ENCODE measurements at regions not wholly inside any gene's neighbourhood (a gene's known extent, or its start where the extent isn't known, plus 50 kb on each side); places are given as distances from the start of the nearest gene placed in this dataset.

GRCh38 chr12:84607170-84607819, 305.3 kb downstream of the SLC6A15 start (continued):
- TF ChIP-seq SAP30 (IDR thresholded peaks at IDR 0.05; ENCODE audit: insufficient read depth, insufficient replicate concordance, low read length) (no peak), E2F6 (IDR thresholded peaks at IDR 0.05) (no peak), EP300 (IDR thresholded peaks at IDR 0.05; ENCODE audit: borderline replicate concordance in 1 of 2, low read depth in 2 of 2, low read length in 2 of 2) (no peak), CHD1 (IDR thresholded peaks at IDR 0.05; ENCODE audit: low read depth, low read length) (no peak), POLR2AphosphoS5 (IDR thresholded peaks at IDR 0.05; ENCODE audit: low read depth, low read length) (no peak), TAF7 (optimal IDR thresholded peaks at IDR 0.05; ENCODE audit: borderline replicate concordance, low read depth, low read length) (no peak)

Measured in H1 (cell line).